Right lobe of liver (tissue), 4 donors: ENCODE measurements at regions not wholly inside any gene's neighbourhood (a gene's known extent, or its start where the extent isn't known, plus 50 kb on each side); places are given as distances from the start of the nearest gene placed in this dataset.

Source experiments
- CTCF ChIP-seq, 4 donors: fragments of 200-600 bp in 3 of 4; fragments of 450-650 bp in 1 of 4; IDR thresholded peaks; one replicate each; pipeline versions ENCODE4 v1.5.1 to v1.8.0; 2016 to 2022; ENCODE audit warnings: antibody characterized with exemption in 4 of 4, mild to moderate bottlenecking in 2 of 4
- POLR2A ChIP-seq: fragments of 450-650 bp; IDR thresholded peaks from one replicate; pipeline ENCODE4 v1.6.1; 2017; ENCODE audit warnings: antibody characterized with exemption, mild to moderate bottlenecking
- donor health status: DM: no; HTN: no; CAD: no.
- donor health status: DM: no; HTN: no; CAD: no.
- donor health status: DM: no; HTN: yes; CAD: no.

GRCh38 chr5:3456121-3456681 is 139.4 kb upstream of the IRX1 start:
- TF ChIP-seq CTCF (IDR thresholded peaks at IDR 0.05) (no peak), POLR2A (no peak)
